Erythroblast (primary cell): ENCODE measurements at regions not wholly inside any gene's neighbourhood (a gene's known extent, or its start where the extent isn't known, plus 50 kb on each side); places are given as distances from the start of the nearest gene placed in this dataset.

ENCODE experiments used
- GATA1 ChIP-seq: IDR thresholded peaks from 2 replicates; pipeline ENCODE4 v1.6.1; 2011; ENCODE audit warnings: low read depth, mild to moderate bottlenecking, control low read depth, low read length, moderate library complexity
- POLR2A ChIP-seq: IDR thresholded peaks from 2 replicates; pipeline ENCODE4 v1.6.1; 2011; ENCODE audit warnings: mild to moderate bottlenecking, low read length

DNA sequence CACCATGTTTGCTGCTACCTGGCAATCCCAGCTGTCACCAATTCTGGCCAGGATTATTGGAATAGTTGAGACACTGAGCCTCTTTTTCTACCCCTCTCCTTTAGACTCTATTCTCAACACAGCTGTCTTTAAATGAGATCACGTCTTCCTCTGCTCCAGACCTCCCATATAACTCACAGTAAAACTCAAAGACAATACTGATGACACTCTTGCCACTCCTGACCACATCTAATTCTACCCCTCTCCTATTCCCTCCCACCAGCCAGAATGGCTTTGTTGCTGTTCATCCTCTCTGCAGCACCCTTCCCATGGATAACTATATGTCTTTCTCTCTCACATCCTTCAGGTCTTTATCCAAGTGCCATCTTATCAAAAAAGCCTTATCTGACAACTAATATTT lies 188.6 kb upstream of the IL15 start:
- TF ChIP-seq POLR2A (no peak), GATA1 (no peak)
